ENCODE measurements at regions not wholly inside any gene's neighbourhood (a gene's known extent, or its start where the extent isn't known, plus 50 kb on each side); places are given as distances from the start of the nearest gene placed in this dataset.

DNA sequence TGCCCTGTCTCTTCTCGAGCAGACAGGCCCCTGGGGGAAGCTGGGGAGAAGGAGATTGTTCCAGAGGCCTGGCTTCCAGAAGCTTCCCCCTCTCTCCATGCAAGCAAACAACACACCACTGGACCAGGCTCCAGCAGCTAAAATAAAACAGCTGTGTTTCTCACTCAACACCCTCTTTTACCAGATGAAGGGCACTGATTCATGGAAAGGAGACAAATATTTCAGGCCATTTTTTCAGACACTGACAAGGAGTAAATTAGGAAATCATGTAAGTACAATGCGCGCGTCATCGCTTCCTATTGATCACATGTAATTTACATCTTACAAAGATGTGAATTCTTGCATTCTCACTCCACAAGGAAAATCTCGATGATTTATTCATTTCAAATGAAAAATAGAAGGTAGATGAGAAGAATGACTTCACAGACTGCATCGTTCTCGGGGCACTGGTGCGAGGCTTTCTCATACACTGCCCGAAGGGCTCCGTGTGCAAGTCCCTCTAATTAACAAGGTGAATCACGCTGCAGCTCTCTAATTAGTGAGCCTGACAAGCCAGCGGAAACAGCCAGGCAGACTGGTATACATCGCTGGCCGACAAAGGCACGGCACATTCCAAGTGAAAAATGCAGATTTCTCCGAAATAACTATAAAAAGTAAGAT is 153.6 kb downstream of the KCTD15 start:
- Mint-ChIP-seq H3K36me3 (ENCODE audit: unreplicated experiment) (no peaks in the 10 kb centered on the region), H3K4me1 (ENCODE audit: low read depth, unreplicated experiment) (no peaks in the 10 kb centered on the region), H3K9me3 (ENCODE audit: unreplicated experiment) (peaks cover 4% of the 10 kb centered on the region), H3K27ac (ENCODE audit: unreplicated experiment) (no peak overlapping the region), H3K4me3 (ENCODE audit: unreplicated experiment) (no peak overlapping the region), H3K27me3 (ENCODE audit: unreplicated experiment) (no peaks in the 10 kb centered on the region)
- TF ChIP-seq, protein P1, sequence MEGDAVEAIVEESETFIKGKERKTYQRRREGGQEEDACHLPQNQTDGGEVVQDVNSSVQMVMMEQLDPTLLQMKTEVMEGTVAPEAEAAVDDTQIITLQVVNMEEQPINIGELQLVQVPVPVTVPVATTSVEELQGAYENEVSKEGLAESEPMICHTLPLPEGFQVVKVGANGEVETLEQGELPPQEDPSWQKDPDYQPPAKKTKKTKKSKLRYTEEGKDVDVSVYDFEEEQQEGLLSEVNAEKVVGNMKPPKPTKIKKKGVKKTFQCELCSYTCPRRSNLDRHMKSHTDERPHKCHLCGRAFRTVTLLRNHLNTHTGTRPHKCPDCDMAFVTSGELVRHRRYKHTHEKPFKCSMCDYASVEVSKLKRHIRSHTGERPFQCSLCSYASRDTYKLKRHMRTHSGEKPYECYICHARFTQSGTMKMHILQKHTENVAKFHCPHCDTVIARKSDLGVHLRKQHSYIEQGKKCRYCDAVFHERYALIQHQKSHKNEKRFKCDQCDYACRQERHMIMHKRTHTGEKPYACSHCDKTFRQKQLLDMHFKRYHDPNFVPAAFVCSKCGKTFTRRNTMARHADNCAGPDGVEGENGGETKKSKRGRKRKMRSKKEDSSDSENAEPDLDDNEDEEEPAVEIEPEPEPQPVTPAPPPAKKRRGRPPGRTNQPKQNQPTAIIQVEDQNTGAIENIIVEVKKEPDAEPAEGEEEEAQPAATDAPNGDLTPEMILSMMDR (IDR thresholded peaks at IDR 0.05; ENCODE audit: partially characterized antibody, unreplicated experiment), result no peak
- DNase-seq, result no peak

DNA sequence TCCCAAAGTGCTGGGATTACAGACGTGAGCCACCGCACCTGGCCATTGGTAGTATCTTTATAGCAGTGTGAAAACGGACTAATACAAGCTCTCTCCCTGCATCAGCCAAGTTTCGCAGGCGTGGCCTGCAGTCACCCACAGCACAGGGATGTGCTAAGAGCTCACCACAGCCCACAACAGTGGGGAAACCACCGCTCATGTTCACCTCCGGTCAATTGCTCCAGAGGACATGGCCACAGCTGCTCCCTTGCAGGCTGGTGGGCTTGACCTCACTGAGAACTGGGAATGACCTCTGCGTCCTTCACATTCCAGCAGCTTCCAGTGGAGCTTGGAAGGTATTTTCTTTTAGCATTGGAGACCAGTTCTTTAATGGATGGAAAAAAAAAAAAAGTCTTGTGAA is 156.4 kb downstream of the KCTD15 start:
- TF ChIP-seq, protein P1 (IDR thresholded peaks at IDR 0.05; ENCODE audit: partially characterized antibody, unreplicated experiment), result no peak
- Mint-ChIP-seq H3K9me3 (ENCODE audit: unreplicated experiment) (peaks cover 4% of the 10 kb centered on the region), H3K4me3 (ENCODE audit: unreplicated experiment) (no peak overlapping the region), H3K4me1 (ENCODE audit: low read depth, unreplicated experiment) (no peaks in the 10 kb centered on the region), H3K36me3 (ENCODE audit: unreplicated experiment) (no peaks in the 10 kb centered on the region), H3K27ac (ENCODE audit: unreplicated experiment) (no peak overlapping the region), H3K27me3 (ENCODE audit: unreplicated experiment) (no peaks in the 10 kb centered on the region)
- DNase-seq, result no peak

DNA sequence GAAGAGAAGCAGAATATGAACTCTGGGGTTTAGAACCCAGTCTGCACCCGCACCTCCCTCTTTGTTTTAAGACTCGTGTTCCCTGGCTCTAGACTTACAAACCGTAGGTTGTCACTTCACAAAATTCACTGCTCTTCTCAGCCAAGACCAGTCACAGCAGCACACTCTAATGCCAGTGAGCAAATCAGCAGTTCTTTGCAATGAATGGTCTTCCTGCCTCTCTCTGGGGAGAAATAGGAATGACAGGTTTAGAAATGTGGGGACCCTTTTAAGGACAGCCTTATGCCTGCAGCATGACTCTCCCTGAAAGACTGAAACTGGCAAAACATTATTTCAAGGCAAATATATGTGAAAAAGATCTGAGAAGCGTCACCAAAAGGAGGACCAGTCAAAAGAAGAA is 156.9 kb downstream of the KCTD15 start:
- H3K27me3 Mint-ChIP-seq (ENCODE audit: unreplicated experiment), result no peaks in the 10 kb centered on the region
- H3K27ac Mint-ChIP-seq (ENCODE audit: unreplicated experiment), result no peak overlapping the region
- no peaks in the 10 kb centered on the region for H3K4me1 Mint-ChIP-seq (ENCODE audit: low read depth, unreplicated experiment)
- no peak for DNase-seq
- H3K9me3 Mint-ChIP-seq (ENCODE audit: unreplicated experiment), result peaks cover 4% of the 10 kb centered on the region
- H3K4me3 Mint-ChIP-seq (ENCODE audit: unreplicated experiment), result no peak overlapping the region
- TF ChIP-seq, protein P1 (IDR thresholded peaks at IDR 0.05; ENCODE audit: partially characterized antibody, unreplicated experiment), result no peak
- no peaks in the 10 kb centered on the region for H3K36me3 Mint-ChIP-seq (ENCODE audit: unreplicated experiment)

DNA sequence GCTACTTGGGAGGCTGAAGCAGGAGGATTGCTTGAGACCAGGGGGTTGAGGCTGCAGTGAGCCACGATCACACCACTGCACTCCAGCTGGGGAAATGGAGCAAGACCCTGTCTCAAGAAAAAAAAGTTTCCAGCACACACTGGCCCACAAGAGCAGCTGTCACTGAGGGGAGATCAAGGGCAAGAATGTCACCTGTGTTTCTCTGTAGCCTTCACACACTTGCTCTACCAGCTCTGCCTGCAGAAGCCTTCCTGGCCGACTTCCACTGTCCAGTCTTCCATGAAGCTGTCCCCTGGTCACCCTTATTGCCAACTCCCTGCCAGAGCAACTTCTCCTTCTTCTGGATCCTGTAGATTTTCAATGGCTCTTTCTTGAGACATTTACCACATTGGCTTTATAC is 158.0 kb downstream of the KCTD15 start:
- DNase-seq, result no peak
- Mint-ChIP-seq H3K4me1 (ENCODE audit: low read depth, unreplicated experiment) (no peaks in the 10 kb centered on the region), H3K4me3 (ENCODE audit: unreplicated experiment) (no peak overlapping the region), H3K36me3 (ENCODE audit: unreplicated experiment) (no peaks in the 10 kb centered on the region), H3K27ac (ENCODE audit: unreplicated experiment) (no peak overlapping the region), H3K9me3 (ENCODE audit: unreplicated experiment) (peaks cover 4% of the 10 kb centered on the region), H3K27me3 (ENCODE audit: unreplicated experiment) (no peaks in the 10 kb centered on the region)
- TF ChIP-seq, protein P1 (IDR thresholded peaks at IDR 0.05; ENCODE audit: partially characterized antibody, unreplicated experiment), result no peak

DNA sequence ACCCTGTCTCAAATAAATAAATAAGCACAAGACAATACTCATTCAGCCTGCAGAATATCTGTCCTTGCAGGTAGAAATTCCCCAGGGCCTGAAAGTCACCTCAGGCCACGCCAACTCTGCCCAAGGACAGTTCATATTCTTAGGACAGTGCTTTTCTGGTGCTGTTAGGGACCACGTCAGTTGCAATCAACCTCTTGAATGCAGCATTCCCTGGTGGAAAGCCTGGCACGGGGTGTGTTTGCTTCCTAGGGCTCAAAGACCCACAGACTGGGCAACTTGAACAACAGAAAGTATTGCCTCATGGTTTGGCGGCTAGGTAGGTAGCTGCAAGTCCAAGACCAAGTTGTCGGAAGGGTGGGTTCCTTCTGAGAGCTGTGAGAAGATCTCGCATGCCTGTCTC is 160.3 kb downstream of the KCTD15 start:
- no peak overlapping the region for H3K4me3 Mint-ChIP-seq (ENCODE audit: unreplicated experiment)
- no peak for DNase-seq

More for the DNA sequence above, 160.3 kb downstream of the KCTD15 start:
- H3K27me3 Mint-ChIP-seq (ENCODE audit: unreplicated experiment), result peaks cover 3% of the 10 kb centered on the region
- H3K36me3 Mint-ChIP-seq (ENCODE audit: unreplicated experiment), result no peaks in the 10 kb centered on the region
- TF ChIP-seq, protein P1 (IDR thresholded peaks at IDR 0.05; ENCODE audit: partially characterized antibody, unreplicated experiment), result no peak
- H3K27ac Mint-ChIP-seq (ENCODE audit: unreplicated experiment), result no peak overlapping the region
- no peaks in the 10 kb centered on the region for H3K4me1 Mint-ChIP-seq (ENCODE audit: low read depth, unreplicated experiment)
- peaks cover 4% of the 10 kb centered on the region for H3K9me3 Mint-ChIP-seq (ENCODE audit: unreplicated experiment)
